Activated CD4-positive, CD25-positive, alpha-beta regulatory T cell treated with anti-CD3 and anti-CD28 coated beads, Interleukin-2, amount 50 U/mL, for 72 hours (primary cell): ENCODE measurements at regions not wholly inside any gene's neighbourhood (a gene's known extent, or its start where the extent isn't known, plus 50 kb on each side); places are given as distances from the start of the nearest gene placed in this dataset.
A peak's percentile ranks its signal among the peaks of the same experiment; 100 is the strongest.

ENCODE experiments used
- DNase-seq: peaks from one replicate; pipeline ENCODE4 v3.0.0; 2021

GRCh38 chr20:60252866-60253265 lies 294.6 kb downstream of the CDH26 start:
- no peak for DNase-seq

GRCh38 chr20:60253471-60253870 lies 295.2 kb downstream of the CDH26 start:
- no peak for DNase-seq

GRCh38 chr20:60254901-60255411 lies 296.7 kb downstream of the CDH26 start:
- DNase-seq, result no peak

GRCh38 chr20:60255415-60255814 lies 297.2 kb downstream of the CDH26 start:
- no peak for DNase-seq

GRCh38 chr20:60255866-60256265 lies 297.6 kb downstream of the CDH26 start:
- DNase-seq, result no peak

GRCh38 chr20:60256811-60257210 lies 298.6 kb downstream of the CDH26 start:
- no peak for DNase-seq

- DNase-seq, result no peak
These were observed 299.4 kb downstream of the CDH26 start for GRCh38 chr20:60257671-60258070.

GRCh38 chr20:60258255-60258863 lies 300.1 kb downstream of the CDH26 start:
- DNase-seq, result no peak

GRCh38 chr20:60261333-60261732 lies 303.1 kb downstream of the CDH26 start:
- no peak for DNase-seq

GRCh38 chr20:60262967-60263603 lies 304.9 kb downstream of the CDH26 start:
- peak; percentile 63 for DNase-seq

GRCh38 chr20:60263725-60264709 lies 305.8 kb downstream of the CDH26 start:
- DNase-seq, result no peak

- no peak for DNase-seq
These were observed 308.1 kb downstream of the CDH26 start for GRCh38 chr20:60266177-60266823.

GRCh38 chr20:60268491-60268890 lies 310.3 kb downstream of the CDH26 start:
- peak; percentile 34 for DNase-seq

- DNase-seq, result no peak
These were observed 311.4 kb downstream of the CDH26 start for GRCh38 chr20:60269573-60270162.

GRCh38 chr20:60270341-60270740 lies 312.1 kb downstream of the CDH26 start:
- no peak for DNase-seq

GRCh38 chr20:60271597-60271996 lies 313.4 kb downstream of the CDH26 start:
- DNase-seq, result no peak

GRCh38 chr20:60272790-60273189 lies 314.6 kb downstream of the CDH26 start:
- no peak for DNase-seq

GRCh38 chr20:60274717-60275116 lies 316.5 kb downstream of the CDH26 start:
- DNase-seq, result no peak

- no peak for DNase-seq
These were observed 323.1 kb downstream of the CDH26 start for GRCh38 chr20:60281295-60281694.

- no peak for DNase-seq
These were observed 325.1 kb downstream of the CDH26 start for GRCh38 chr20:60283281-60283680.

GRCh38 chr20:60286764-60287163 lies 328.5 kb downstream of the CDH26 start:
- DNase-seq, result no peak

- DNase-seq, result no peak
These were observed 330.7 kb downstream of the CDH26 start for GRCh38 chr20:60288945-60289344.
